Memory B cell (primary cell): ENCODE measurements at regions not wholly inside any gene's neighbourhood (a gene's known extent, or its start where the extent isn't known, plus 50 kb on each side); places are given as distances from the start of the nearest gene placed in this dataset.
"Not testable (repeated sequence)": the region's sequence is repeated elsewhere in the genome, so short reads cannot be mapped to it uniquely, and the experiment has no call there.

ENCODE experiments used
- ATAC-seq: fragments of 150-1000 bp; cut with Tn5 transposase; 2 replicates; pipeline ENCODE4 v1.10.0; 2021; ENCODE audit warnings: low read depth, mild to moderate bottlenecking, moderate library complexity
- DNase-seq, 2 donors: peaks; one replicate each; pipeline ENCODE4 v3.0.0; 2022; ENCODE audit warnings: low spot score in 2 of 2
- H3K27ac Mint-ChIP-seq: one replicate; pipeline ENCODE4 v1.8.0; 2022; ENCODE audit warnings: mild to moderate bottlenecking, moderate library complexity, mixed read lengths
- H3K27me3 Mint-ChIP-seq: one replicate; pipeline ENCODE4 v1.8.0; 2022; ENCODE audit warnings: mixed read lengths
- H3K36me3 Mint-ChIP-seq: one replicate; pipeline ENCODE4 v1.8.0; 2022; ENCODE audit warnings: mild to moderate bottlenecking, mixed read lengths
- H3K4me1 Mint-ChIP-seq: one replicate; pipeline ENCODE4 v1.8.0; 2022; ENCODE audit warnings: mixed read lengths
- H3K4me3 Mint-ChIP-seq: one replicate; pipeline ENCODE4 v1.8.0; 2022; ENCODE audit warnings: mild to moderate bottlenecking, moderate library complexity, mixed read lengths
- H3K9me3 Mint-ChIP-seq: one replicate; pipeline ENCODE4 v1.8.0; 2022; ENCODE audit warnings: mixed read lengths

- Mint-ChIP-seq H3K4me3 (no peak overlapping the region), H3K36me3 (no peaks in the 10 kb centered on the region), H3K27me3 (peaks cover 1% of the 10 kb centered on the region), H3K9me3 (no peaks in the 10 kb centered on the region), H3K4me1 (no peaks in the 10 kb centered on the region), H3K27ac (no peak overlapping the region)
- ATAC-seq (no peak), DNase-seq (no peak)
These were observed 100.2 kb downstream of the FBXO8 start for GRCh38 chr4:174183259-174183658.

GRCh38 chr4:174181827-174182226 is 101.6 kb downstream of the FBXO8 start:
- Mint-ChIP-seq H3K4me1 (no peaks in the 10 kb centered on the region), H3K9me3 (no peaks in the 10 kb centered on the region), H3K4me3 (no peak overlapping the region), H3K27me3 (peaks cover 1% of the 10 kb centered on the region), H3K27ac (no peak overlapping the region), H3K36me3 (no peaks in the 10 kb centered on the region)
- ATAC-seq (no peak), DNase-seq (no peak)

- H3K4me3 Mint-ChIP-seq: no peak overlapping the region
These were observed 105.9 kb downstream of the FBXO8 start for GRCh38 chr4:174177536-174177935.

GRCh38 chr4:174175836-174176235 is 107.6 kb downstream of the FBXO8 start:
- not testable (repeated sequence) for H3K36me3 Mint-ChIP-seq, H3K4me1 Mint-ChIP-seq, H3K27me3 Mint-ChIP-seq, DNase-seq, ATAC-seq, H3K4me3 Mint-ChIP-seq, H3K27ac Mint-ChIP-seq, H3K9me3 Mint-ChIP-seq

More at GRCh38 chr4:174177536-174177935, 105.9 kb downstream of the FBXO8 start:
- no peak for ATAC-seq
- peaks cover 4% of the 10 kb centered on the region for H3K27me3 Mint-ChIP-seq
- no peaks in the 10 kb centered on the region for H3K36me3 Mint-ChIP-seq
- no peak overlapping the region for H3K27ac Mint-ChIP-seq
- no peak for DNase-seq
- no peaks in the 10 kb centered on the region for H3K9me3 Mint-ChIP-seq
- no peaks in the 10 kb centered on the region for H3K4me1 Mint-ChIP-seq

GRCh38 chr4:174173360-174173759 is 110.1 kb downstream of the FBXO8 start:
- DNase-seq: no peak
- Mint-ChIP-seq H3K36me3 (no peaks in the 10 kb centered on the region), H3K27me3 (peaks cover 4% of the 10 kb centered on the region), H3K4me1 (no peaks in the 10 kb centered on the region), H3K27ac (no peak overlapping the region), H3K9me3 (no peaks in the 10 kb centered on the region), H3K4me3 (no peak overlapping the region)
- no peak for ATAC-seq

GRCh38 chr4:174172274-174172673 is 111.2 kb downstream of the FBXO8 start:
- Mint-ChIP-seq H3K27ac (no peak overlapping the region), H3K9me3 (no peaks in the 10 kb centered on the region)

GRCh38 chr4:174170906-174171305 is 112.6 kb downstream of the FBXO8 start:
- no peak for ATAC-seq

More at GRCh38 chr4:174172274-174172673, 111.2 kb downstream of the FBXO8 start:
- no peak overlapping the region for H3K4me3 Mint-ChIP-seq
- no peaks in the 10 kb centered on the region for H3K4me1 Mint-ChIP-seq
- no peaks in the 10 kb centered on the region for H3K36me3 Mint-ChIP-seq
- ATAC-seq (no peak), DNase-seq (no peak)
- peaks cover 4% of the 10 kb centered on the region for H3K27me3 Mint-ChIP-seq

GRCh38 chr4:174170091-174170490 is 113.4 kb downstream of the FBXO8 start:
- H3K27ac Mint-ChIP-seq: no peak overlapping the region

More at GRCh38 chr4:174170906-174171305, 112.6 kb downstream of the FBXO8 start:
- Mint-ChIP-seq H3K4me3 (no peak overlapping the region), H3K27ac (no peak overlapping the region), H3K4me1 (no peaks in the 10 kb centered on the region), H3K27me3 (peaks cover 1% of the 10 kb centered on the region), H3K36me3 (no peaks in the 10 kb centered on the region), H3K9me3 (no peaks in the 10 kb centered on the region)
- DNase-seq: no peak

GRCh38 chr4:174157106-174157607 is 126.3 kb downstream of the FBXO8 start:
- peaks cover 1% of the 10 kb centered on the region for H3K9me3 Mint-ChIP-seq
- DNase-seq (no peak), ATAC-seq (no peak)
- no peaks in the 10 kb centered on the region for H3K36me3 Mint-ChIP-seq
- peaks cover 4% of the 10 kb centered on the region for H3K27me3 Mint-ChIP-seq
- H3K4me1 Mint-ChIP-seq: no peaks in the 10 kb centered on the region
- no peak overlapping the region for H3K4me3 Mint-ChIP-seq
- H3K27ac Mint-ChIP-seq: no peak overlapping the region

More at GRCh38 chr4:174170091-174170490, 113.4 kb downstream of the FBXO8 start:
- Mint-ChIP-seq H3K4me1 (no peaks in the 10 kb centered on the region), H3K36me3 (no peaks in the 10 kb centered on the region), H3K9me3 (no peaks in the 10 kb centered on the region), H3K4me3 (no peak overlapping the region), H3K27me3 (peaks cover 1% of the 10 kb centered on the region)
- ATAC-seq (no peak), DNase-seq (no peak)

- peak in 1 of 2 donors; percentile 4 for DNase-seq
- Mint-ChIP-seq H3K36me3 (no peaks in the 10 kb centered on the region), H3K27me3 (peaks cover 4% of the 10 kb centered on the region), H3K4me3 (no peak overlapping the region), H3K27ac (no peak overlapping the region), H3K9me3 (peaks cover 1% of the 10 kb centered on the region), H3K4me1 (no peaks in the 10 kb centered on the region)
- no peak for ATAC-seq
These were observed 127.1 kb downstream of the FBXO8 start for GRCh38 chr4:174156239-174156826.

GRCh38 chr4:174154215-174154854 is 129.1 kb downstream of the FBXO8 start:
- Mint-ChIP-seq H3K27me3 (peaks cover 4% of the 10 kb centered on the region), H3K9me3 (no peaks in the 10 kb centered on the region), H3K27ac (no peak overlapping the region), H3K4me1 (no peaks in the 10 kb centered on the region), H3K36me3 (no peaks in the 10 kb centered on the region), H3K4me3 (no peak overlapping the region)
- ATAC-seq: no peak
- no peak for DNase-seq

- H3K27ac Mint-ChIP-seq: no peak overlapping the region
- no peaks in the 10 kb centered on the region for H3K36me3 Mint-ChIP-seq
- no peak overlapping the region for H3K4me3 Mint-ChIP-seq
- no peak for ATAC-seq
- H3K4me1 Mint-ChIP-seq: no peaks in the 10 kb centered on the region
- no peaks in the 10 kb centered on the region for H3K9me3 Mint-ChIP-seq
- DNase-seq: no peak
- H3K27me3 Mint-ChIP-seq: peaks cover 1% of the 10 kb centered on the region
These were observed 130.6 kb downstream of the FBXO8 start for GRCh38 chr4:174152717-174153466.

- no peak for ATAC-seq
- Mint-ChIP-seq H3K4me1 (no peaks in the 10 kb centered on the region), H3K4me3 (no peak overlapping the region), H3K27ac (no peak overlapping the region), H3K36me3 (no peaks in the 10 kb centered on the region), H3K9me3 (no peaks in the 10 kb centered on the region), H3K27me3 (peaks cover 4% of the 10 kb centered on the region)
- DNase-seq: no peak
These were observed 135.6 kb downstream of the FBXO8 start for GRCh38 chr4:174147863-174148262.

- Mint-ChIP-seq H3K36me3 (no peaks in the 10 kb centered on the region), H3K4me3 (no peak overlapping the region), H3K9me3 (no peaks in the 10 kb centered on the region), H3K27ac (no peak overlapping the region), H3K27me3 (peaks cover 4% of the 10 kb centered on the region), H3K4me1 (no peaks in the 10 kb centered on the region)
- ATAC-seq (no peak), DNase-seq (no peak)
These were observed 139.4 kb downstream of the FBXO8 start for GRCh38 chr4:174144106-174144505.
